SJSA1 (cell line): ENCODE measurements at regions not wholly inside any gene's neighbourhood (a gene's known extent, or its start where the extent isn't known, plus 50 kb on each side); places are given as distances from the start of the nearest gene placed in this dataset.

Experiments used
- DNase-seq, 2 experiments: peaks; one replicate each; pipeline ENCODE4 v3.0.0-alpha.2; 2015 to 2020; ENCODE audit warnings: low spot score in 2 of 2, low read depth in 1 of 2
- H3K27ac ChIP-seq: fragments of 250-450 bp; sonication (Bioruptor Pico); 2 replicates; pipeline ENCODE4 v1.5.1; 2020; ENCODE audit warnings: mild to moderate bottlenecking, moderate library complexity
- H3K27me3 ChIP-seq: fragments of 250-450 bp; sonication (Bioruptor Pico); replicated peaks from 2 replicates; pipeline ENCODE4 v1.5.1; 2020; ENCODE audit warnings: mild to moderate bottlenecking, moderate library complexity
- H3K36me3 ChIP-seq: fragments of 250-450 bp; sonication (Bioruptor Pico); 2 replicates; pipeline ENCODE4 v1.5.1; 2020; ENCODE audit warnings: mild to moderate bottlenecking
- H3K4me1 ChIP-seq: fragments of 250-450 bp; sonication (Bioruptor Pico); replicated peaks from 2 replicates; pipeline ENCODE4 v1.6.1; 2021; ENCODE audit warnings: mild to moderate bottlenecking
- H3K4me3 ChIP-seq: fragments of 250-450 bp; sonication (Bioruptor Pico); 2 replicates; pipeline ENCODE4 v1.5.1; 2020; ENCODE audit warnings: mild to moderate bottlenecking
- H3K9me3 ChIP-seq: fragments of 250-450 bp; sonication (Bioruptor Pico); replicated peaks from 2 replicates; pipeline ENCODE4 v1.5.1; 2020; ENCODE audit warnings: mild to moderate bottlenecking

GRCh38 chr2:120983344-120983743 is 247.7 kb downstream of the GLI2 start:
- no peak for DNase-seq
- no peak overlapping the region for H3K27ac ChIP-seq
- no peak overlapping the region for H3K4me3 ChIP-seq
- H3K36me3 ChIP-seq, result peaks cover 93% of the 10 kb centered on the region
- no peaks in the 10 kb centered on the region for H3K9me3 ChIP-seq
- H3K4me1 ChIP-seq, result no peaks in the 10 kb centered on the region
- H3K27me3 ChIP-seq, result no peaks in the 10 kb centered on the region

- DNase-seq, result no peak
- peaks cover 91% of the 10 kb centered on the region for H3K36me3 ChIP-seq
- H3K4me3 ChIP-seq, result no peak overlapping the region
- H3K9me3 ChIP-seq, result no peaks in the 10 kb centered on the region
- H3K4me1 ChIP-seq, result no peaks in the 10 kb centered on the region
- no peak overlapping the region for H3K27ac ChIP-seq
- no peaks in the 10 kb centered on the region for H3K27me3 ChIP-seq
These were observed 248.4 kb downstream of the GLI2 start for GRCh38 chr2:120984046-120984445.

DNA sequence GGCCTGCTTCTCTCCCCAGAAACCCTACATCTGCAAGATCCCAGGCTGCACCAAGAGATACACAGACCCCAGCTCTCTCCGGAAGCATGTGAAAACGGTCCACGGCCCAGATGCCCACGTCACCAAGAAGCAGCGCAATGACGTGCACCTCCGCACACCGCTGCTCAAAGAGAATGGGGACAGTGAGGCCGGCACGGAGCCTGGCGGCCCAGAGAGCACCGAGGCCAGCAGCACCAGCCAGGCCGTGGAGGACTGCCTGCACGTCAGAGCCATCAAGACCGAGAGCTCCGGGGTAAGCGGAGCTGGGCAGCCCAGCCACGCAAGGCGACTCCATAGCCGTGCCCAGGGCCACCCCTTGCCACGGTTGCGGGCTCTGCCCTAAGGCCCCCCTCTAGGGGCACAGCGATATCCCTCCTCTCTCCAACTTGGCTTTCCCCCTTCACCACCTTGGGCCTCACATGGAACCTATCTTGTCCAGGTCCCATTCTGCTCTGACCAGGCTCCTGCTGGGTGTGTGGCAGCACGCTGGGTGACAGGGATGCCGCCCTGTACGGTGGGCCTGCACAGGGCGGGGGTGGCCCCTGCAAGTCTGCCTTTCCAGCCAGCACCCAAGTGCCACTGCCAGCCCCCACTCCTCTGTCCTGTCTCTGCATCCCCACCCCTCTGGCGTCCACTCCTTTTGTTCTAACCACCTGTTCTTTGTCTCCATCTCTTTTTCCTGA is 248.9 kb downstream of the GLI2 start:
- no peak overlapping the region for H3K27ac ChIP-seq
- H3K36me3 ChIP-seq, result peaks cover 92% of the 10 kb centered on the region
- no peaks in the 10 kb centered on the region for H3K27me3 ChIP-seq
- H3K4me1 ChIP-seq, result no peaks in the 10 kb centered on the region
- no peaks in the 10 kb centered on the region for H3K9me3 ChIP-seq
- no peak for DNase-seq
- no peak overlapping the region for H3K4me3 ChIP-seq

DNA sequence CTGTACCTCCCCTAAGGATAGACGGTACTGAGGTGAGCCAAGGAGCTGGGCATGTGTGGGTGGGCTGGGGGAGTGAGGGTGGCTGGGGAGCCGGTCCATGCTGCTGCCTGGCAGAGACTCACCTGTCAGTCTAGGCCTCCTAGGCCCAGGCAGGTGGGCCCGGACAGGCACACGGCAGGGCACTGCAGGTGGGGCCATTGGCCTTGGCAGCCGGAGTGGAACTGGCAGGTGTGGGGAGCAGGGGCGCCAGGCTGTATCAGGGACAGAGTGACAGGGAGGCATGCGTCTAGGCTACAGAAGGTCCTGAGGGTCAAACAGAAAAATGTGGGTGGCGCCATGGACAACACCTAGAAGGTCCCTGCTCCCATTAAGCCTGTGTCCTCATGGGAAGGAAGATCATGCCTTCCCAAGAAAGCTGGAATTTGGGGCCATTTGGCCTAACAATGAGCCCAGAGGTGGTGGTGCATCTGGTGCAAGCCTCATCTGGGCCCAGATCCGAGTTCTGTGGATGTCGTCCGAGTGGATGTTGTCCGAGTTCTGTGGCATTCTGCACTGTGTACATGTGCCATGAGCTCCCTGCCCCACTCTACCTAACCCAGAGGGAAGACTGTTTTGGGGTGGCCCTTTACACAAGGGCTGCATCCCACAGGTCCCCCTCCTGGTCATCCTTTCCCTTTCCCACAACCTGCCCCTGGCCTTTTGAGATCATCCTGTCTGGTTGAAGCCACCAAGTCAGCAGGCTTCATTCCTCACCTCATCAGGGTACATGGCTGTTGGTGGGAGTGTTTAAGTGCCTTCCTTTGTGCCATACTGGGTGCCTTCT is 249.7 kb downstream of the GLI2 start:
- Histone ChIP-seq H3K27ac (no peak overlapping the region), H3K9me3 (no peaks in the 10 kb centered on the region), H3K4me3 (no peak overlapping the region), H3K27me3 (no peaks in the 10 kb centered on the region), H3K36me3 (peaks cover 92% of the 10 kb centered on the region), H3K4me1 (no peaks in the 10 kb centered on the region)
- no peak for DNase-seq

GRCh38 chr2:120985997-120986651 is 250.5 kb downstream of the GLI2 start:
- H3K9me3 ChIP-seq, result no peaks in the 10 kb centered on the region
- no peak overlapping the region for H3K27ac ChIP-seq
- H3K4me1 ChIP-seq, result no peaks in the 10 kb centered on the region
- DNase-seq, result no peak
- H3K27me3 ChIP-seq, result no peaks in the 10 kb centered on the region
- no peak overlapping the region for H3K4me3 ChIP-seq
- H3K36me3 ChIP-seq, result peaks cover 94% of the 10 kb centered on the region

- Histone ChIP-seq H3K27me3 (no peaks in the 10 kb centered on the region), H3K36me3 (peaks cover 97% of the 10 kb centered on the region), H3K27ac (no peak overlapping the region), H3K4me3 (no peak overlapping the region), H3K4me1 (no peaks in the 10 kb centered on the region), H3K9me3 (no peaks in the 10 kb centered on the region)
- peak in 1 of 2 experiments; percentile 26 for DNase-seq
These were observed 251.4 kb downstream of the GLI2 start for GRCh38 chr2:120986898-120987650.

GRCh38 chr2:120988051-120988699 is 252.5 kb downstream of the GLI2 start:
- Histone ChIP-seq H3K27me3 (no peaks in the 10 kb centered on the region), H3K27ac (no peak overlapping the region), H3K4me1 (no peaks in the 10 kb centered on the region), H3K9me3 (no peaks in the 10 kb centered on the region), H3K4me3 (no peak overlapping the region), H3K36me3 (peaks cover 94% of the 10 kb centered on the region)
- peak in 1 of 2 experiments; percentile 36 for DNase-seq

GRCh38 chr2:120988700-120989511 is 253.2 kb downstream of the GLI2 start:
- DNase-seq, result peak in 1 of 2 experiments; percentile 37
- no peaks in the 10 kb centered on the region for H3K4me1 ChIP-seq
- no peaks in the 10 kb centered on the region for H3K27me3 ChIP-seq
- H3K4me3 ChIP-seq, result no peak overlapping the region
- H3K36me3 ChIP-seq, result peaks cover 87% of the 10 kb centered on the region
- H3K9me3 ChIP-seq, result no peaks in the 10 kb centered on the region
- no peak overlapping the region for H3K27ac ChIP-seq

- peaks cover 78% of the 10 kb centered on the region for H3K36me3 ChIP-seq
- H3K27me3 ChIP-seq, result no peaks in the 10 kb centered on the region
- no peak overlapping the region for H3K4me3 ChIP-seq
- H3K4me1 ChIP-seq, result no peaks in the 10 kb centered on the region
- DNase-seq, result peak in 1 of 2 experiments; percentile 38
- H3K27ac ChIP-seq, result no peak overlapping the region
- H3K9me3 ChIP-seq, result no peaks in the 10 kb centered on the region
These were observed 254.1 kb downstream of the GLI2 start for GRCh38 chr2:120989512-120990441.

- no peak overlapping the region for H3K27ac ChIP-seq
- H3K4me3 ChIP-seq, result no peak overlapping the region
- H3K36me3 ChIP-seq, result peaks cover 71% of the 10 kb centered on the region
- no peaks in the 10 kb centered on the region for H3K27me3 ChIP-seq
- H3K9me3 ChIP-seq, result no peaks in the 10 kb centered on the region
- no peaks in the 10 kb centered on the region for H3K4me1 ChIP-seq
- peak in 1 of 2 experiments; percentile 40 for DNase-seq
These were observed 254.8 kb downstream of the GLI2 start for GRCh38 chr2:120990451-120990871.

DNA sequence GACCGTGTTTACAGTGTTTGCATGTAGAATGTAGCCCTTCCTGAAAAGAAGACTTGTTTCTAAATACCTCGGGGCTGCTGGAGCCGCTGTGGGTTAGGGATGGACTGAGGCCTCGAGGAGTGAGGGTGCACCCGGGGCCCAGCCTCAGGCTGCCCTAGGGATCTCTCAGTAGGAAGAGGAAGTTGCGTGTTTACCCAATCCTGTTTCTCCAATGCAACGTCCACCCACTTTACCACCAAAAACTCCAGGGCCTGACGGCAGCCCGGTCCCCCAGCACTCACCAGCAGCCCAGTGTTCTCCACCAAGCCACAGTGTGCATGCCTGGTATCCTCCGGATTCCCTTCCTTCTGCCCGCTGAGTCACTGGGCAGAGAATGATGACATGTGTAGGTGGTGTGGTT is 255.8 kb downstream of the GLI2 start:
- peak in 1 of 2 experiments; percentile 26 for DNase-seq
- Histone ChIP-seq H3K27ac (no peak overlapping the region), H3K27me3 (no peaks in the 10 kb centered on the region), H3K4me3 (no peak overlapping the region), H3K36me3 (peaks cover 61% of the 10 kb centered on the region), H3K4me1 (no peaks in the 10 kb centered on the region), H3K9me3 (no peaks in the 10 kb centered on the region)
